ENCODE measurements at regions not wholly inside any gene's neighbourhood (a gene's known extent, or its start where the extent isn't known, plus 50 kb on each side); places are given as distances from the start of the nearest gene placed in this dataset.

GRCh38 chr2:16870491-16871076 is 204.9 kb upstream of the CYRIA start:
- no peak overlapping the region for H3K9ac ChIP-seq (ENCODE audit: low read length)
- no peaks in the 10 kb centered on the region for H3F3A ChIP-seq (ENCODE audit: insufficient read depth, low read length, poor library complexity, severe bottlenecking)
- no peaks in the 10 kb centered on the region for H3K79me2 ChIP-seq (replicated peaks; ENCODE audit: insufficient read depth, low read length)
- peak overlapping the region; percentile 1 for H3K27ac ChIP-seq (ENCODE audit: low read length)
- H2AFZ ChIP-seq (ENCODE audit: low read depth, low read length), result no peak overlapping the region
- no peak overlapping the region for H3K4me2 ChIP-seq (ENCODE audit: low read length)
- H3K9me3 ChIP-seq (ENCODE audit: low read length), result no peaks in the 10 kb centered on the region
- no peaks in the 10 kb centered on the region for H3K36me3 ChIP-seq (ENCODE audit: insufficient read depth, low read length)
- no peaks in the 10 kb centered on the region for H3K9me2 ChIP-seq (ENCODE audit: insufficient read depth, low read length)
- TF ChIP-seq TAF1 (IDR thresholded peaks at IDR 0.05; ENCODE audit: low read depth) (no peak), MXI1 (conservative IDR thresholded peaks at IDR 0.05; ENCODE audit: poor library complexity, severe bottlenecking) (no peak), RAD21 (conservative IDR thresholded peaks at IDR 0.05) (no peak), EZH2 (IDR thresholded peaks at IDR 0.05; ENCODE audit: borderline replicate concordance, insufficient read depth, low read length, poor library complexity, severe bottlenecking) (no peak), SMC3 (conservative IDR thresholded peaks at IDR 0.05; ENCODE audit: poor library complexity) (no peak), EP300 (conservative IDR thresholded peaks at IDR 0.05; ENCODE audit: poor library complexity, severe bottlenecking) (no peak), REST (IDR thresholded peaks at IDR 0.05; ENCODE audit: borderline replicate concordance) (no peak), POLR2AphosphoS5 (IDR thresholded peaks at IDR 0.05) (no peak), CTCF (IDR thresholded peaks at IDR 0.05; ENCODE audit: poor library complexity, severe bottlenecking) (no peak)
- H3K4me3 ChIP-seq (ENCODE audit: low read length), result no peak overlapping the region
- no peaks in the 10 kb centered on the region for H4K20me1 ChIP-seq (ENCODE audit: insufficient read depth)
- H3K27me3 ChIP-seq (ENCODE audit: insufficient read depth, low read depth, low read length), result no peaks in the 10 kb centered on the region

- H3F3A ChIP-seq (ENCODE audit: insufficient read depth, low read length, poor library complexity, severe bottlenecking), result no peaks in the 10 kb centered on the region
- no peaks in the 10 kb centered on the region for H3K9me2 ChIP-seq (ENCODE audit: insufficient read depth, low read length)
- H3K27ac ChIP-seq (ENCODE audit: low read length), result no peak overlapping the region
- no peak overlapping the region for H3K4me2 ChIP-seq (ENCODE audit: low read length)
- no peak overlapping the region for H2AFZ ChIP-seq (ENCODE audit: low read depth, low read length)
- no peaks in the 10 kb centered on the region for H3K79me2 ChIP-seq (replicated peaks; ENCODE audit: insufficient read depth, low read length)
- TF ChIP-seq CTCF (IDR thresholded peaks at IDR 0.05; ENCODE audit: poor library complexity, severe bottlenecking), result no peak
- TF ChIP-seq EZH2 (IDR thresholded peaks at IDR 0.05; ENCODE audit: borderline replicate concordance, insufficient read depth, low read length, poor library complexity, severe bottlenecking), result no peak
- no peak for TF ChIP-seq MXI1 (conservative IDR thresholded peaks at IDR 0.05; ENCODE audit: poor library complexity, severe bottlenecking)
- no peak for TF ChIP-seq EP300 (conservative IDR thresholded peaks at IDR 0.05; ENCODE audit: poor library complexity, severe bottlenecking)
- no peak for TF ChIP-seq RAD21 (conservative IDR thresholded peaks at IDR 0.05)
- no peaks in the 10 kb centered on the region for H3K9me3 ChIP-seq (ENCODE audit: low read length)
- no peaks in the 10 kb centered on the region for H4K20me1 ChIP-seq (ENCODE audit: insufficient read depth)
- H3K4me3 ChIP-seq (ENCODE audit: low read length), result no peak overlapping the region
- no peak overlapping the region for H3K9ac ChIP-seq (ENCODE audit: low read length)
- no peaks in the 10 kb centered on the region for H3K36me3 ChIP-seq (ENCODE audit: insufficient read depth, low read length)
- no peaks in the 10 kb centered on the region for H3K27me3 ChIP-seq (ENCODE audit: insufficient read depth, low read depth, low read length)
Measured at GRCh38 chr2:16869711-16870110, 204.1 kb upstream of the CYRIA start.

Measured in neural cell (in vitro differentiated cells).